K562 (cell line): ENCODE measurements at regions not wholly inside any gene's neighbourhood (a gene's known extent, or its start where the extent isn't known, plus 50 kb on each side); places are given as distances from the start of the nearest gene placed in this dataset.

Experiments
- ATAC-seq: fragments of 200-7000 bp; cut with Tn5 transposase; 3 replicates; pipeline ENCODE4 v1.9.1; 2020; ENCODE audit warnings: moderate library complexity
- BruUV-seq: library from RNA; stranded (reverse); fragments of 400-500 nt; replicated peaks from 2 replicates; lab custom pipeline; 2021; lab: Mats Ljungman, UMichigan
- CTCF ChIA-PET: fragments of 300-600 bp; formaldehyde crosslinking; extraction: SDS; loops from one replicate; lab custom pipeline; 2021; ENCODE audit warnings: low intra/inter-chr PET ratio; lab: Yijun Ruan, JAX
- POLR2A ChIA-PET: fragments of 300-600, 350-650 bp; sonication (Branson Sonifier 250); formaldehyde crosslinking; extraction: SDS; loops from one replicate; lab custom pipeline; 2021; ENCODE audit warnings: antibody characterized with exemption, inconsistent platforms; lab: Yijun Ruan, JAX
- DNase-seq, 4 experiments: peaks; one replicate each; pipeline versions ENCODE4 v3.0.0 to v3.0.0-alpha.2; 2011 to 2018; ENCODE audit warnings: low spot score in 3 of 4, mixed read lengths in 3 of 4; ENCODE audit errors: extremely low read depth in 1 of 4
- FAIRE-seq: peaks from 2 replicates; lab custom pipeline; 2011; peaks lifted over from hg19 to GRCh38; lab: Jason Lieb, UNC
- H2AFZ ChIP-seq: 2 replicates; pipeline ENCODE4 v1.6.0; 2011; ENCODE audit warnings: low read depth, low read length, control low read depth, inconsistent platforms
- H3K27ac ChIP-seq: fragments of 200-600 bp; 3 replicates; pipeline ENCODE4 v1.8.0; 2011; ENCODE audit warnings: low read depth, mild to moderate bottlenecking, control low read depth, inconsistent platforms, low read length, moderate library complexity, mixed read lengths; ENCODE audit errors: extremely low read depth
- H3K27me3 ChIP-seq, 2 experiments: fragments of 300-600 bp in 1 of 2; 2 replicates in 1 of 2; 3 replicates in 1 of 2; pipeline versions ENCODE4 v1.6.0 to v1.8.0; 2011; ENCODE audit warnings: inconsistent platforms in 2 of 2, low read length in 2 of 2, mild to moderate bottlenecking in 1 of 2, mixed read lengths in 1 of 2, moderate library complexity in 1 of 2; ENCODE audit not compliant: control insufficient read depth in 2 of 2, insufficient read depth in 2 of 2
- H3K36me3 ChIP-seq: fragments of 300-600 bp; 3 replicates; pipeline ENCODE4 v1.8.0; 2011; ENCODE audit warnings: mild to moderate bottlenecking, low read length, inconsistent platforms; ENCODE audit not compliant: control insufficient read depth, insufficient read depth
- H3K4me1 ChIP-seq, 2 experiments: fragments of 200-600 bp in 1 of 2; replicated peaks in 1 of 2; 2 replicates in 1 of 2; 3 replicates in 1 of 2; pipeline versions ENCODE4 v1.5.1 to v1.8.0; 2011; ENCODE audit warnings: inconsistent platforms in 2 of 2, low read length in 2 of 2, mild to moderate bottlenecking in 1 of 2, mixed read lengths in 1 of 2, moderate library complexity in 1 of 2; ENCODE audit not compliant: control insufficient read depth in 2 of 2, insufficient read depth in 2 of 2
- H3K4me2 ChIP-seq: 2 replicates; pipeline ENCODE4 v1.6.1; 2011; ENCODE audit warnings: low read length, control low read depth, inconsistent platforms, mixed read lengths; ENCODE audit not compliant: insufficient read depth
- H3K4me3 ChIP-seq: fragments of 200-600 bp; sonication (generic), shearing (Covaris generic); 2 replicates; pipeline ENCODE4 v1.5.1; 2016; ENCODE audit warnings: control low read depth, inconsistent platforms
- H3K79me2 ChIP-seq: fragments of 200-600 bp; 3 replicates; pipeline ENCODE4 v1.8.0; 2011; ENCODE audit warnings: low read length, inconsistent platforms; ENCODE audit not compliant: control insufficient read depth, insufficient read depth
- H3K9ac ChIP-seq, 2 experiments: 2 replicates each; pipeline versions ENCODE4 v1.6.0 to v1.6.1; 2011; ENCODE audit warnings: low read depth in 2 of 2, low read length in 2 of 2, control low read depth in 1 of 2, inconsistent platforms in 1 of 2, mild to moderate bottlenecking in 1 of 2, mixed read lengths in 1 of 2; ENCODE audit not compliant: insufficient read depth in 1 of 2
- H3K9me1 ChIP-seq: one replicate; pipeline ENCODE4 v1.6.0; 2011; ENCODE audit warnings: inconsistent platforms, mild to moderate bottlenecking, low read length, moderate library complexity; ENCODE audit not compliant: control insufficient read depth, insufficient read depth
- H3K9me3 ChIP-seq: replicated peaks from 2 replicates; pipeline ENCODE4 v1.5.1; 2011; ENCODE audit warnings: low read depth, low read length, inconsistent platforms; ENCODE audit not compliant: control insufficient read depth, insufficient read depth
- H4K20me1 ChIP-seq: replicated peaks from 2 replicates; pipeline ENCODE4 v1.6.1; 2011; ENCODE audit warnings: low read length, inconsistent platforms, mixed read lengths; ENCODE audit not compliant: control insufficient read depth, insufficient read depth
- ARID3B ChIP-seq: fragments of 250-450 bp; sonication (Bioruptor Pico); IDR thresholded peaks from 2 replicates; pipeline ENCODE4 v1.4.0; 2020; ENCODE audit warnings: borderline replicate concordance
- CBX1 ChIP-seq: sonication (generic); IDR thresholded peaks from 2 replicates; pipeline ENCODE4 v1.6.1; 2016; ENCODE audit warnings: antibody characterized with exemption, low read depth, mild to moderate bottlenecking
- CEBPG ChIP-seq, 3 experiments: fragments of 200-800 bp in 1 of 3; sonication (Bioruptor generic) in 1 of 3; sonication (generic) in 1 of 3; formaldehyde crosslinking in 1 of 3; IDR thresholded peaks in 2 of 3; conservative IDR thresholded peaks in 1 of 3; 2 replicates each; pipeline versions ENCODE4 v1.6.1 to v1.8.0; 2016 to 2022; ENCODE audit warnings: missing compliant biosample characterization in 2 of 3, missing genetic modification characterization in 2 of 3, mild to moderate bottlenecking in 1 of 3, missing genetic modification reagents in 1 of 3
- HIVEP1 ChIP-seq: fragments of 250-450 bp; sonication (Bioruptor Pico); IDR thresholded peaks from 2 replicates; pipeline ENCODE4 v1.4.0; 2020; ENCODE audit warnings: mild to moderate bottlenecking
- KLF13 ChIP-seq: fragments of 450-650 bp; IDR thresholded peaks from 2 replicates; pipeline ENCODE4 v1.6.1; 2016; ENCODE audit warnings: missing genetic modification characterization, low read depth, mild to moderate bottlenecking, missing compliant biosample characterization, moderate library complexity, borderline replicate concordance
- NBN ChIP-seq: fragments of 450-650 bp; IDR thresholded peaks from 2 replicates; pipeline ENCODE4 v1.6.1; 2016; ENCODE audit warnings: low read depth, mild to moderate bottlenecking
- NKRF ChIP-seq: fragments of 450-650 bp; IDR thresholded peaks from 2 replicates; pipeline ENCODE4 v1.6.1; 2016; ENCODE audit warnings: borderline replicate concordance
- NRF1 ChIP-seq, 2 experiments: fragments of 450-650 bp; IDR thresholded peaks in 1 of 2; conservative IDR thresholded peaks in 1 of 2; 2 replicates each; pipeline ENCODE4 v1.6.1; 2014; ENCODE audit warnings: mild to moderate bottlenecking in 2 of 2
- RAD21 ChIP-seq, 2 experiments: fragments of 250-450 bp in 1 of 2; fragments of 450-650 bp in 1 of 2; sonication (Bioruptor Pico) in 1 of 2; formaldehyde crosslinking in 1 of 2; IDR thresholded peaks in 1 of 2; conservative IDR thresholded peaks in 1 of 2; 2 replicates each; pipeline versions ENCODE4 v1.4.0 to v1.8.0; 2020 to 2022; ENCODE audit warnings: mild to moderate bottlenecking in 2 of 2, moderate library complexity in 1 of 2
- RNF2 ChIP-seq: sonication (generic); IDR thresholded peaks from 2 replicates; pipeline ENCODE4 v1.6.1; 2016
- U2AF2 ChIP-seq: fragments of 200-400 bp; formaldehyde crosslinking; optimal IDR thresholded peaks from 2 replicates; pipeline ENCODE3; 2017; ENCODE audit warnings: low read depth, mild to moderate bottlenecking, low read length
- ZNF512 ChIP-seq: IDR thresholded peaks from 2 replicates; pipeline ENCODE4 v1.6.1; 2016; ENCODE audit warnings: missing genetic modification characterization, missing compliant biosample characterization
- ZNF57 ChIP-seq: fragments of 450-650 bp; formaldehyde crosslinking; IDR thresholded peaks from 2 replicates; pipeline ENCODE4 v1.4.0; 2020; ENCODE audit warnings: mild to moderate bottlenecking, moderate library complexity
- whole genome bisulfite sequencing: fragments of 100-300 bp; shearing (Covaris generic); methylation state at CpG from one replicate; pipeline ENCODE4 v1.1.6; 2016; ENCODE audit warnings: low coverage, mixed read lengths; ENCODE audit not compliant: insufficient coverage; ENCODE audit errors: missing lambda C conversion rate; 5-methylcytosine and 5-hydroxymethylcytosine counted together
- in situ Hi-C: fragments of 300-500 bp; cut with MboI; formaldehyde crosslinking; loops from 4 replicates; pipeline ENCODE4 v1.15.0; 2018; ENCODE audit warnings: inconsistent platforms, mixed read lengths
- intact Hi-C: fragments of 100-400 bp; cut with micrococcal nuclease; formaldehyde crosslinking; loops from 2 replicates; pipeline ENCODE4 v1.14.2; 2022
- TF ChIP-seq, protein P1 (sequence below): fragments of 250-450 bp; sonication (Bioruptor Pico); IDR thresholded peaks from 2 replicates; pipeline ENCODE4 v1.5.0; 2021; ENCODE audit warnings: mild to moderate bottlenecking, moderate library complexity

DNA sequence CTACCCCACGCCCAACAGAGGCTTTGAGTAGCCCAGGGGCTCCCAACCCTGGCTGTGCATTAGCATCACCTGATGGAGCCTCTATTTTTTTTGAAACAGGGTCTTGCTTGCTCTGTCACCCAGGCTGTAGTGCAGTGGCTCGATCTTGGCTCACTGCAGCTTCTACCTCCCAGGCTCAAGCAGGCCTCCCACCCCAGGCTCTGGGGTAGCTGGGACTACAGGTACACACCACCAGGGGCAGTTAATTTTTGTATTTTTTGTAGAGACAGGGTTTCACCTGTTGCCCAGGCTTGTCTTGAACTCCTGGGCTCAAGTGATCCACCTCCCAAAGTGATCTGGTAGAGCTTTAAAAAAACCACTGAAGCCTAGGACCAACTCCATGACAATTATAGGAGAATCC, 394.8 kb upstream of the ATP5MC3 start:
- ChIA-PET POLR2A (no interaction called here), CTCF (no interaction called here)
- intact Hi-C loops (no loop called here), in situ Hi-C loops (no loop called here)
- ATAC-seq: no peak
- no TSS peak for BruUV-seq
- H3K79me2 ChIP-seq: no peaks in the 10 kb centered on the region
- H3K27me3 ChIP-seq: peaks cover 0 to 15% of the 10 kb centered on the region in 2 experiments; a peak in 3 of 5 replicates
- no peak overlapping the region for H3K4me2 ChIP-seq
- no peaks in the 10 kb centered on the region for H3K36me3 ChIP-seq
- no peaks in the 10 kb centered on the region for H3K9me3 ChIP-seq
- WGBS: 0% methylated on average over 2 of the region's 2 CpGs
- H3K4me3 ChIP-seq: no peak overlapping the region
- H3K4me1 ChIP-seq: no peaks in the 10 kb centered on the region
- H3K9ac ChIP-seq: no peak overlapping the region
- H2AFZ ChIP-seq: no peak overlapping the region
- H3K27ac ChIP-seq: no peak overlapping the region
- H3K9me1 ChIP-seq: no peaks in the 10 kb centered on the region
- DNase-seq: no peak
- no peaks in the 10 kb centered on the region for H4K20me1 ChIP-seq
- no peak for FAIRE-seq
- no peak for TF ChIP-seq RNF2
- TF ChIP-seq, protein P1, sequence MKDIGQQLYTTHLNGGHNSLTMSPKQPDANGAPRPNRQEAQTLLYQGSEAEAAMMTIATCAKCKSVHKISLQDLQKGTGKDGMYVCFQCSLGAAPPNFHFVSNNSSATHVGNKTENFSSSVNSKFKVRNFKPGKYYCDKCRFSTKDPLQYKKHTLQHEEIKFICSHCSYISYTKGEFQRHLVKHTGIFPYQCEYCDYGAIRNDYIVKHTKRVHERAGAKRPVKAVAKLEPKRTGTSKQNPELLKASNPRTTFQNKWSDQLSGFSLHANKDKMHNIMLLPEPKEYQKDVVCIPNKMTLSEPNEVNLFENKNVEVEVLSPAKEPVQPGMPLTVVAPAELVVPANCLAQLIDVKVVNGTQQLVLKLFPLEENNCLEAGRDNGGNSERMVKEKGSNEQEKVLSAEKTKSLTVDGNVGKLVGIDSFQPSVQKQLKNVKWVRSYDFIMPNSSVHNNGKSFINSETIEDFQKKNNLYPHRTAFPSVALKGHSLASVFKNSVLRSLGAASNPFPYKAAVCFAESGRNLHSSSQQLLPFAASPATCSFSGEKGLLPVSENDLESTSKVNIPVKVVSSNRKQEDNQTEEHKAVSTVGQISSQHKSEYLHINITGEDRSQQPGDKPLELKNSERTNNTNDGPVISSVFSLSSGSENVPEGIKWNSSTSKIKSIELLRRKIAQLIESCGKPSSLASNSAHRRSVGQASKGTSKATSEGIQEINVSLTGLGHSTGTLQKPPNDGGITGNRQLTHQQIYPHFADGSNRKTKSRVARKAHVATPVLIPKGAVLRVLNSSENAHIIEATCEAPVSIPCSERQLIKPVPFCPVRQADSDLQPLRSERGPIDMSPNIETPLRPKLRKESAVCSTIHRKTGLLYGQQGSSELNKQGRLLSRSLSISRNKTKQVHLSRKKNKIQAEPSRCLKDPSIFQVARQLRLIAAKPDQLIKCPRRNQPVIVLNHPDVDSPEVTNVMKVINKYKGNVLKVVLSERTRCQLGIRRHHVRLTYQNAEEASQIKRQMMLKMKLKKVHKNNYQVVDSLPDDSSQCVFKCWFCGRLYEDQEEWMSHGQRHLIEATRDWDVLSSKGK (CRISPR knock-in tag): no peak
- no peak for TF ChIP-seq U2AF2
- TF ChIP-seq NBN: no peak
- TF ChIP-seq ZNF512 (tag): no peak
- no peak for TF ChIP-seq CBX1
- TF ChIP-seq ZNF57: no peak
- TF ChIP-seq CEBPG (CRISPR knock-in tag; IDR thresholded peaks at IDR 0.05): no peak
- TF ChIP-seq CEBPG (tag; conservative IDR thresholded peaks at IDR 0.05 in 1 of 2, IDR thresholded peaks at IDR 0.05 in 1 of 2): no peak
- no peak for TF ChIP-seq HIVEP1 (CRISPR knock-in tag)
- TF ChIP-seq NKRF: no peak
- TF ChIP-seq ARID3B: no peak
- no peak for TF ChIP-seq RAD21 (CRISPR knock-in tag; conservative IDR thresholded peaks at IDR 0.05 in 1 of 2, IDR thresholded peaks at IDR 0.05 in 1 of 2)
- no peak for TF ChIP-seq KLF13
- TF ChIP-seq NRF1 (conservative IDR thresholded peaks at IDR 0.05 in 1 of 2, IDR thresholded peaks at IDR 0.05 in 1 of 2): no peak
